Astrocyte of the cerebellum (primary cell): ENCODE measurements at regions not wholly inside any gene's neighbourhood (a gene's known extent, or its start where the extent isn't known, plus 50 kb on each side); places are given as distances from the start of the nearest gene placed in this dataset.

Source experiments
- DNase-seq: peaks from one replicate; pipeline ENCODE4 v3.0.0-alpha.2; 2011; ENCODE audit warnings: low read depth
- H3K4me3 ChIP-seq: 2 replicates; pipeline ENCODE4 v1.5.1; 2011; ENCODE audit warnings: mild to moderate bottlenecking, low read depth, low read length, moderate library complexity
- in situ Hi-C: cut with HindIII; loops from 2 replicates; pipeline ENCODE4 v1.10.0; 2017; ENCODE audit warnings: low sequenced_read_pairs
- TF ChIP-seq, protein P1 (sequence below): IDR thresholded peaks from 2 replicates; pipeline ENCODE4 v1.5.1; 2012; ENCODE audit warnings: low read length, low read depth, moderate library complexity, mild to moderate bottlenecking; ENCODE audit errors: missing control alignments

DNA sequence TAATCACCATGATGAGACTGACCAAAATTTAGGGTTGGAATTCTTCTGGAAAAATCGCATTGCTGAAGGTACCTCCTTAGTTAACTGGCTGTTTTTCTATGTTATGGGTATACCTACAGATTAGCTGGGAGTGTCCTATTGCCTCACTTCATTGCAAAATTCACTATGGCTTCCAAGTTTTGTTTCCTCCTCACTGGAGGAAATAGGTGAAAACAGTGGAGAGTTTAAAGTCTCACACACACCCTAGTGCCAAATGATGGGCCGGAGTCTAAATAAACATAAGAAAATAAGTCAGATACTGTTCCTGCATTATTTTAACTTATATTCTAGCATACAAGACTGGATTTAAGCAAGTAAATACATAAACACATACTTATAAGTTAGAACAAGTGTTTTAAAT, 98.2 kb downstream of the AHR start:
- H3K4me3 ChIP-seq = no peak overlapping the region
- in situ Hi-C loops = no loop called here
- DNase-seq = no peak
- TF ChIP-seq, protein P1, sequence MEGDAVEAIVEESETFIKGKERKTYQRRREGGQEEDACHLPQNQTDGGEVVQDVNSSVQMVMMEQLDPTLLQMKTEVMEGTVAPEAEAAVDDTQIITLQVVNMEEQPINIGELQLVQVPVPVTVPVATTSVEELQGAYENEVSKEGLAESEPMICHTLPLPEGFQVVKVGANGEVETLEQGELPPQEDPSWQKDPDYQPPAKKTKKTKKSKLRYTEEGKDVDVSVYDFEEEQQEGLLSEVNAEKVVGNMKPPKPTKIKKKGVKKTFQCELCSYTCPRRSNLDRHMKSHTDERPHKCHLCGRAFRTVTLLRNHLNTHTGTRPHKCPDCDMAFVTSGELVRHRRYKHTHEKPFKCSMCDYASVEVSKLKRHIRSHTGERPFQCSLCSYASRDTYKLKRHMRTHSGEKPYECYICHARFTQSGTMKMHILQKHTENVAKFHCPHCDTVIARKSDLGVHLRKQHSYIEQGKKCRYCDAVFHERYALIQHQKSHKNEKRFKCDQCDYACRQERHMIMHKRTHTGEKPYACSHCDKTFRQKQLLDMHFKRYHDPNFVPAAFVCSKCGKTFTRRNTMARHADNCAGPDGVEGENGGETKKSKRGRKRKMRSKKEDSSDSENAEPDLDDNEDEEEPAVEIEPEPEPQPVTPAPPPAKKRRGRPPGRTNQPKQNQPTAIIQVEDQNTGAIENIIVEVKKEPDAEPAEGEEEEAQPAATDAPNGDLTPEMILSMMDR = no peak

DNA sequence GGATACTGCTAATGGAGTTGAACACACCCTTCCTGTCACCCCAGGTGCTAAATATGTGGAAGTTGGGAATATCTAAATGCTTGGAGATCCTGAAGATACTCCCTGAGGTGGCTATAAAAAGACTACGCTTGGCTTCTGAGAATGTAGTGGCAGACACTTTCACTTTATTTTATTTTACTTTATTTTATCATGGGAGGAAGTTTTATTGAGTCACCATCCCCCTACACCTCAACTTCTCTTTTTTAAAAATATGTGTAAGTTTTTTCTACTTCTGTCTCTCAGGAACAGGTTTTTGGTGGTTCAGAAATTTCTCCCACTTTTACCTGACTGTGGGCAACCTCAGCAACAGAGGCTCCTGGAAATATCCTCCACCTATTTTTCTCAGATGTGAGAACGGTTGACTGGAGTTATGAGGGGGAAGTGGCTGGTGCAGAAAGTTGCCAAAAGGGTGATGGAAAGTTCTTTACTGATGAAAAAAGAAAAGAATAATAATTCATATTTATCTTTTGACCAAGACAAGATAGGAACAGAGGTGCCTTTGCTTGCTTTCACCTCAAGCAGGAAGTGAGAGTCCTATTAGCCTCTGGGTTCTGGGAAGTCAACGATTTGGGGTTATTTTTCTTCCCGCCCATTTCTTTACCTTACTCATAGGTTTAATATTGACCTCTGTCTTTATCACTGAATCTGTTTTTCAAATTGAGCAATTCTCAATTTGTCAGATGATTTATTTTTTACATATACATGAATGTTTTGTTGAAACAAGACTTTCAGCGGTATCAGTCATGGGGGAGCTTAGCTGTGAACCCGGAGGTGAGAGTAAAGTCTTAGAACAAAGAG, 103.6 kb downstream of the AHR start:
- H3K4me3 ChIP-seq = no peak overlapping the region
- in situ Hi-C loops = no loop called here

DNA sequence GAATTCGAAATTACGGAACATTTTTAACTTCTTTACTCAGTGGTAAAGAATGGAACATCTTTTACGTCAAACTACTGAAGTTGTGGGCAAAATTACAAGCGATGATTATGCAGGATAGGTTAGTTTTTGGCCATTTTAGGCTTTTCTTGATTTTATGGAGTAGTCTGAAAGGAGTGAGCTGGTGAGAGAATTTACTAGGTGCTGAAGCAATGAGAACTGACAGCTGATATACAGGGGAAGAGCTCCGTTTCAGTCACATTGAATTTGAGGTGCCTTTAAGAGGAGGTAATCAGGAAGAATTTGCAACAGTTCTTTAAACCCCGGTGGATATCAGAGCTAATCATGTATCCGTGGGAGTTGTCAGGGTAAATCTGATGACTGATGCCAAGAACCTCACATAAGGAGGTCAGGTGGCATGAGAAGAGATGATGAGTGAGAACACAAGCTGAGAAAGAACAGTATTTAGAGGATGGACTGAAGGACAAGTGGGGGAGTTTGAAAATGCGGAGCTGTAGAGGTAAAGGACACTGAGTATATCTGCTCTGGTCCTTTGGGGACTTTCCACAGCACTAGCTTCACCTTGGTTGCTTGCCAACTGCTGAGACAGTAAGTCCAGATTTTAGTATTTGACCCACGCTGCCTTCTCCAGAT, 104.3 kb downstream of the AHR start:
- DNase-seq = no peak
- no peak overlapping the region for H3K4me3 ChIP-seq
- TF ChIP-seq, protein P1 = no peak
- in situ Hi-C loops = no loop called here

More for the DNA sequence above, 103.6 kb downstream of the AHR start:
- DNase-seq = no peak
- TF ChIP-seq, protein P1 = no peak

DNA sequence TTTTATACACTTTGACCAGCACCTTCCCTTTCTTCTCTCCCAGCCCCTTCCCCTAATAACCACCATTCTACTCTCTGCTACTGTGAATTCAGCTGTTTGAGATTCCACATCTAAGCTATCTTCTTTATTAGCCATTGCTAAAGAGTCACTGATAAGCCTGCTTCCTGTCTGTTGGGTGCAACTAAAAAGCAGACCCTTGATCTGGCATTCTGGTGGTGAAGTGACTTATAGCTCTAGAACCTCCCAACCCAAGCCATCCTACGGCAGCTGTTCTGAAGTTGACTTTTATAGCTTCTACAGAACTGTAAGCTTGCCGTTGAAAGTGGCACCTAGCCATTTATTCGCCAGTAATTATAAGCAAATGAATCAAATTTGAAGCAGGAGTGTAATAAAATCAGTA, 105.6 kb downstream of the AHR start:
- TF ChIP-seq, protein P1 = no peak
- H3K4me3 ChIP-seq = no peak overlapping the region
- in situ Hi-C loops = no loop called here
- no peak for DNase-seq

DNA sequence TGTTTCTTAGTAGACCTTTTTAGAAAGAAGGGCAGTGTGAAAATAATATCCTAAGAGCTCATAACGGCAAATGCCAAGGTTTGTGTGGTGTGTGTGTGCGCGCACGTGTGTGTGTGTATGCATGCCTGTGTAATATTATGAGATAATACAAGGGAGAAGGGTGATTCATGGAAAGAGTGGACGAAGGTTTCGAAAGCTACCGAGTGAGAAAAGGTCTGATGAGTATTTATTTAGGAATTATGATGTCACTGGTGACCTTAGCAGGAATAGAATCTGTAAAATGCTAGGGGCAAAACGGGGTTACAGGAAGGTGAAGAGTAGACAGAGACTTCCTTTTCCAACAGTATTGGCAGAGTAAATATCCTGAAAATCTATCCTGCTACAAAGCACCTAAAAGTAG, 107.3 kb downstream of the AHR start:
- TF ChIP-seq, protein P1 = no peak
- H3K4me3 ChIP-seq = no peak overlapping the region
- peak; percentile 32 for DNase-seq
- in situ Hi-C loops = no loop called here

DNA sequence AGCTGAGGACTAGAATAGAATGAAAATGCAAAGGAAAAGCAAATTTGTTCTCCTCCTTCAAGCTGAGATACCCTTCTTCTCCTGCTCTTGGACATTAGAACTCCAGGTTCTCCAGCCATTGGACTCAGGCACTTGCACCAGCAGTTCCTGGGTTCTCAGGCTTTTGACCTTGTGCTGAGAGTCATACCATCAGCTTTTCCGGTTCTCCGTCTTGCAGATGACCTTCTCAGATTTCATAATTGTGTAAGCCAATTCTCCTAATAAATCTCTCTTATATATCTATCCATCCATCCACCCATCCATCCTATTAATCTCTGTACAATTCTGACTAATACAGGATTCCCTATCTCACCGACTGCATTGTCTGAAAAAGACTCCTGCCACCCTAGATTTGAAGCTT, 108.3 kb downstream of the AHR start:
- DNase-seq = no peak
- TF ChIP-seq, protein P1 = no peak
- no peak overlapping the region for H3K4me3 ChIP-seq
- in situ Hi-C loops = no loop called here
